Keratinocyte (primary cell): ENCODE measurements at regions not wholly inside any gene's neighbourhood (a gene's known extent, or its start where the extent isn't known, plus 50 kb on each side); places are given as distances from the start of the nearest gene placed in this dataset.

ENCODE experiments used
- DNase-seq: peaks from one replicate; pipeline ENCODE4 v3.0.0-alpha.2; 2011; ENCODE audit warnings: low read depth, missing footprints, low spot score
- FAIRE-seq: peaks from 2 replicates; lab custom pipeline; 2011; peaks lifted over from hg19 to GRCh38; lab: Jason Lieb, UNC
- H2AFZ ChIP-seq: 2 replicates; pipeline ENCODE4 v1.6.0; 2012; ENCODE audit warnings: low read length, control low read depth, inconsistent platforms; ENCODE audit not compliant: control insufficient read depth
- H3K27ac ChIP-seq: 2 replicates; pipeline ENCODE4 v1.5.1; 2011; ENCODE audit warnings: low read length; ENCODE audit not compliant: control insufficient read depth, insufficient read depth
- H3K27me3 ChIP-seq: 3 replicates; pipeline ENCODE4 v1.6.0; 2011; ENCODE audit warnings: low read length; ENCODE audit not compliant: control insufficient read depth, insufficient read depth; ENCODE audit errors: extremely low read depth
- H3K36me3 ChIP-seq, 2 experiments: 2 replicates in 1 of 2; 3 replicates in 1 of 2; pipeline ENCODE4 v1.5.1; 2011; ENCODE audit warnings: low read length in 2 of 2, mild to moderate bottlenecking in 1 of 2; ENCODE audit not compliant: control insufficient read depth in 2 of 2, insufficient read depth in 2 of 2; ENCODE audit errors: extremely low read depth in 1 of 2
- H3K4me1 ChIP-seq: 3 replicates; pipeline ENCODE4 v1.5.1; 2011; ENCODE audit warnings: low read length; ENCODE audit not compliant: control insufficient read depth, insufficient read depth; ENCODE audit errors: extremely low read depth
- H3K4me2 ChIP-seq: 3 replicates; pipeline ENCODE4 v1.6.0; 2011; ENCODE audit warnings: low read depth, low read length; ENCODE audit not compliant: control insufficient read depth, insufficient read depth; ENCODE audit errors: extremely low read depth
- H3K4me3 ChIP-seq, 3 experiments: fragments of 200-600 bp in 1 of 3; sonication (generic) in 1 of 3; 2 replicates in 2 of 3; 3 replicates in 1 of 3; pipeline ENCODE4 v1.5.1; 2011 to 2016; ENCODE audit warnings: low read length in 3 of 3, mild to moderate bottlenecking in 3 of 3, control low read depth in 2 of 3, inconsistent platforms in 1 of 3, low read depth in 1 of 3, mixed read lengths in 1 of 3, mixed run types in 1 of 3, moderate library complexity in 1 of 3; ENCODE audit not compliant: control insufficient read depth in 2 of 3, insufficient read depth in 2 of 3; ENCODE audit errors: extremely low read depth in 1 of 3
- H3K79me2 ChIP-seq: 2 replicates; pipeline ENCODE4 v1.6.0; 2012; ENCODE audit warnings: low read length; ENCODE audit not compliant: control insufficient read depth, insufficient read depth
- H3K9ac ChIP-seq: 3 replicates; pipeline ENCODE4 v1.6.0; 2011; ENCODE audit warnings: low read length; ENCODE audit not compliant: control insufficient read depth, insufficient read depth; ENCODE audit errors: extremely low read depth
- H3K9me1 ChIP-seq: 3 replicates; pipeline ENCODE4 v1.6.0; 2011; ENCODE audit warnings: low read length; ENCODE audit not compliant: control insufficient read depth, insufficient read depth; ENCODE audit errors: extremely low read depth
- H3K9me3 ChIP-seq: 2 replicates; pipeline ENCODE4 v1.5.1; 2012; ENCODE audit warnings: low read depth, low read length; ENCODE audit not compliant: control insufficient read depth
- H4K20me1 ChIP-seq: 3 replicates; pipeline ENCODE4 v1.6.0; 2011; ENCODE audit warnings: low read length; ENCODE audit not compliant: control insufficient read depth, insufficient read depth; ENCODE audit errors: extremely low read depth
- EZH2 ChIP-seq: IDR thresholded peaks from one replicate; pipeline ENCODE4 v1.6.1; 2012; ENCODE audit warnings: inconsistent platforms, mild to moderate bottlenecking, low read length, moderate library complexity
- dilution Hi-C: fragments of 300-500 bp; cut with MboI; formaldehyde crosslinking; loops from one replicate; pipeline ENCODE4 v1.7.0; 2020; ENCODE audit warnings: low sequenced_read_pairs; ENCODE audit not compliant: extremely low pct_ligation_motif_present
- TF ChIP-seq, protein P1 (sequence below), 3 experiments: IDR thresholded peaks in 1 of 3; conservative IDR thresholded peaks in 1 of 3; optimal IDR thresholded peaks in 1 of 3; 2 replicates in 2 of 3; 3 replicates in 1 of 3; pipeline versions ENCODE3 to v1.5.1; 2011; ENCODE audit warnings: low read length in 3 of 3, mild to moderate bottlenecking in 3 of 3, moderate library complexity in 2 of 3, control low read depth in 1 of 3, inconsistent platforms in 1 of 3; ENCODE audit not compliant: insufficient read depth in 2 of 3; ENCODE audit errors: extremely low read depth in 1 of 3

DNA sequence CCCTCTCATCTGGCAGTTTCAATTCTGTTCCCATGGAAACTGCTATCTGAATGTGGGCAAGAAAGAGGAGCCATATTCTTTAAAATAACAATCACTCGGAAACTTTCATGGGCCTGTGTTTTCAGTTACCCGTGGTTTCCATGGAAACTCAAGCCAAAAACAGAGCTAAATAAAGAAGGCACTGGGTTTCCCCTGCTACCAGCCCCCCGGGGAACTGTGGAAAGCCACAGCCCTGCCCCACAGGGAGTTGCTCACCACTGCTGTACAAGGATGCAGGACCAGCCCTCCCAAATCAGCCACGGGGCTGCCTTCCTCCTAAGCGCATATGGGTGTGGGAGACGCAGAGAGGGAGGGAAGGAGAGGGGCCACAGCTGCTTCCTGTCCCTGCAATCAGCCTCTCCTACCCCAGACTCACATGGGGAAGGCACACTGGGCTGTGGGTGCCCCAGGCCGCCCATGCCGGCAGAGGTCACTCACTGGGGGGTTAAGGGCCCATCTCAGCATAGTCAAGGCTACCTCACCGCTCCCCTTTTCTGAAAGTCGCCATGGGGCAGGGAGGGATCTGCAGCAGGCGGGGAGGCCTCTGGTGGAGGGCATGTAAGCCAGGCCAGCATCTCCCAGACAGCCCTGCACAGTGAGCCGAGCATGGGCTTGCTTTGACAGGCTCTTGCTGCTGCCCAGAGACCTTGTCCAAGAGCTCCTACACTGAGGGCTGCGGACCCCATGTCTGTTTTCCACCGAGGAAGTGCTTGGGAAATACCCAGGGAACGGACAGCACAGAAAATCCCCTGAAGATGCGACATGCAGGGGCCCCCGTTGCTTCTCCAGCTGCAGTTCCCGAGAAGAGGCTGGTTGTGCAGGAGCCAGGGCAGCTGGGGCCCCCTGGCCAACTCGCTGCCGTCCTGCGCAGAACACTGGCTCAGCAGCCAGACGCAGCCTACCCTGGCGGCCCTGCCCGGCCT is 157.3 kb upstream of the PPP2R2D start:
- Histone ChIP-seq H4K20me1 (no peaks in the 10 kb centered on the region), H3K79me2 (no peaks in the 10 kb centered on the region), H3K4me2 (no peak overlapping the region), H3K9me3 (peaks cover 6% of the 10 kb centered on the region), H3K9ac (no peak overlapping the region), H3K4me1 (no peaks in the 10 kb centered on the region), H3K9me1 (no peaks in the 10 kb centered on the region), H2AFZ (no peak overlapping the region), H3K27me3 (no peaks in the 10 kb centered on the region), H3K36me3 (no peaks in the 10 kb centered on the region), H3K4me3 (no peak overlapping the region), H3K27ac (no peak overlapping the region)
- DNase-seq, result no peak
- TF ChIP-seq, protein P1, sequence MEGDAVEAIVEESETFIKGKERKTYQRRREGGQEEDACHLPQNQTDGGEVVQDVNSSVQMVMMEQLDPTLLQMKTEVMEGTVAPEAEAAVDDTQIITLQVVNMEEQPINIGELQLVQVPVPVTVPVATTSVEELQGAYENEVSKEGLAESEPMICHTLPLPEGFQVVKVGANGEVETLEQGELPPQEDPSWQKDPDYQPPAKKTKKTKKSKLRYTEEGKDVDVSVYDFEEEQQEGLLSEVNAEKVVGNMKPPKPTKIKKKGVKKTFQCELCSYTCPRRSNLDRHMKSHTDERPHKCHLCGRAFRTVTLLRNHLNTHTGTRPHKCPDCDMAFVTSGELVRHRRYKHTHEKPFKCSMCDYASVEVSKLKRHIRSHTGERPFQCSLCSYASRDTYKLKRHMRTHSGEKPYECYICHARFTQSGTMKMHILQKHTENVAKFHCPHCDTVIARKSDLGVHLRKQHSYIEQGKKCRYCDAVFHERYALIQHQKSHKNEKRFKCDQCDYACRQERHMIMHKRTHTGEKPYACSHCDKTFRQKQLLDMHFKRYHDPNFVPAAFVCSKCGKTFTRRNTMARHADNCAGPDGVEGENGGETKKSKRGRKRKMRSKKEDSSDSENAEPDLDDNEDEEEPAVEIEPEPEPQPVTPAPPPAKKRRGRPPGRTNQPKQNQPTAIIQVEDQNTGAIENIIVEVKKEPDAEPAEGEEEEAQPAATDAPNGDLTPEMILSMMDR (optimal IDR thresholded peaks at IDR 0.05 in 1 of 3, IDR thresholded peaks at IDR 0.05 in 1 of 3, conservative IDR thresholded peaks at IDR 0.05 in 1 of 3; ENCODE audit: extremely low read depth in 1 of 3, insufficient read depth in 2 of 3, low read length in 3 of 3), result no peak
- TF ChIP-seq EZH2, result no peak
- dilution Hi-C loops, result no loop called here
- FAIRE-seq, result no peak

DNA sequence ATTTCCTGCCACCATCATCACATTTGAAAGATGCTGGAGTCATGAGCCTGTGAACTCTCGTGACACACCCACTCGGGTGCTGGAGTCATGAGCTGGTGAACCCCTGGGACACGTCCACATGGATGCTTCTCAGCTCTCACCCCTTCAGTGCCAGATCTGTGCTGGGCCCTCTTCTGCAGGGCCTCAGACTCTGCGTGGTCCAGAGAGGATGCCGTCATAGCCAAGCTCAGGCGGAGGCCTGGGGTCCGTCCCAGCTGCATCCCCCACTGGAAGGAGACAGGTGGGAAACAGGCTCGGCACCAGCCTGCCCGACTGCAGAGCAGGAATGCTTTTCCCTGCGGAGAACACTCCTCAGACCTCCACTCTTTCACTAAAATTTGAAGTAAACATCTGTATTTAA is 156.5 kb upstream of the PPP2R2D start:
- no peak for TF ChIP-seq EZH2
- TF ChIP-seq, protein P1 (optimal IDR thresholded peaks at IDR 0.05 in 1 of 3, IDR thresholded peaks at IDR 0.05 in 1 of 3, conservative IDR thresholded peaks at IDR 0.05 in 1 of 3; ENCODE audit: extremely low read depth in 1 of 3, insufficient read depth in 2 of 3, low read length in 3 of 3), result no peak
- Histone ChIP-seq H4K20me1 (no peaks in the 10 kb centered on the region), H3K4me1 (no peaks in the 10 kb centered on the region), H3K4me3 (no peak overlapping the region), H3K9me1 (no peaks in the 10 kb centered on the region), H3K9me3 (peaks cover 6% of the 10 kb centered on the region), H3K27me3 (no peaks in the 10 kb centered on the region), H2AFZ (no peak overlapping the region), H3K9ac (no peak overlapping the region), H3K4me2 (no peak overlapping the region), H3K79me2 (no peaks in the 10 kb centered on the region), H3K27ac (no peak overlapping the region), H3K36me3 (no peaks in the 10 kb centered on the region)
- no peak for DNase-seq
- no peak for FAIRE-seq
- dilution Hi-C loops, result no loop called here
